NT2/D1 (cell line): ENCODE measurements at regions not wholly inside any gene's neighbourhood (a gene's known extent, or its start where the extent isn't known, plus 50 kb on each side); places are given as distances from the start of the nearest gene placed in this dataset.

Source experiments
- YY1 ChIP-seq: IDR thresholded peaks from 2 replicates; pipeline ENCODE4 v1.6.1; 2011; ENCODE audit not compliant: insufficient read length, insufficient read depth
- ZNF274 ChIP-seq: IDR thresholded peaks from 2 replicates; pipeline ENCODE4 v1.6.1; 2011; ENCODE audit warnings: mild to moderate bottlenecking, low read depth, low read length

GRCh38 chr3:22471557-22471956, 720.5 kb upstream of the ZNF385D start:
- TF ChIP-seq YY1 (no peak), ZNF274 (no peak)
